Heart right ventricle (tissue), 16 donors: ENCODE measurements at regions not wholly inside any gene's neighbourhood (a gene's known extent, or its start where the extent isn't known, plus 50 kb on each side); places are given as distances from the start of the nearest gene placed in this dataset.

ENCODE experiments used
- ATAC-seq, 8 donors: fragments of 200-7000 bp; cut with Tn5 transposase; one replicate each; pipeline ENCODE4 v1.9.1; 2020; ENCODE audit warnings: mild to moderate bottlenecking in 8 of 8, moderate library complexity in 8 of 8, moderate number of reproducible peaks in 1 of 8
- DNase-seq, 2 donors: peaks; one replicate each; pipeline ENCODE4 v3.0.0-alpha.2; 2020
- H3K27ac ChIP-seq, 10 donors: fragments of 200-600 bp; sonication (generic) in 2 of 10; one replicate each; pipeline versions ENCODE4 v1.5.0 to v1.8.0; 2020 to 2022; ENCODE audit warnings: mild to moderate bottlenecking in 3 of 10
- H3K27me3 ChIP-seq, 7 donors: fragments of 200-600 bp; one replicate each; pipeline ENCODE4 v1.8.0; 2021 to 2022; ENCODE audit warnings: mild to moderate bottlenecking in 2 of 7
- H3K36me3 ChIP-seq, 9 donors: fragments of 200-600 bp; sonication (generic) in 1 of 9; one replicate each; pipeline versions ENCODE4 v1.5.0 to v1.8.0; 2020 to 2022; ENCODE audit warnings: mild to moderate bottlenecking in 2 of 9
- H3K4me1 ChIP-seq, 9 donors: fragments of 200-600 bp; sonication (generic) in 1 of 9; one replicate each; pipeline versions ENCODE4 v1.5.0 to v1.8.0; 2020 to 2022; ENCODE audit warnings: mild to moderate bottlenecking in 4 of 9
- H3K4me3 ChIP-seq, 10 donors: fragments of 200-600 bp; sonication (generic) in 2 of 10; one replicate each; pipeline versions ENCODE4 v1.5.0 to v1.8.0; 2020 to 2022; ENCODE audit warnings: mild to moderate bottlenecking in 7 of 10, moderate library complexity in 2 of 10
- H3K9me3 ChIP-seq, 11 donors: fragments of 200-600 bp in 10 of 11; sonication (generic) in 2 of 11; one replicate each; pipeline versions ENCODE4 v1.5.0 to v1.8.0; 2013 to 2022; ENCODE audit warnings: mild to moderate bottlenecking in 2 of 11, control low read depth in 1 of 11, moderate library complexity in 1 of 11
- whole genome bisulfite sequencing, 2 donors: extraction: QIAGEN DNeasy Blood & Tissue Kit; methylation state at CpG; one replicate each; pipeline ENCODE4 v1.1.7; 2013; ENCODE audit warnings: inconsistent platforms in 1 of 2; 5-methylcytosine and 5-hydroxymethylcytosine counted together
- intact Hi-C, 10 donors: fragments of 100-400 bp; cut with DNase I; formaldehyde crosslinking; loops; one replicate each; pipeline versions ENCODE4 v1.11.1 to v1.14.2; 2022
- TF ChIP-seq, protein P1 (sequence below), 9 donors: fragments of 200-600 bp; sonication (generic) in 2 of 9; IDR thresholded peaks; one replicate each; pipeline versions ENCODE4 v1.5.0 to v1.8.0; 2021 to 2022; ENCODE audit warnings: antibody characterized with exemption in 9 of 9, mild to moderate bottlenecking in 5 of 9, moderate library complexity in 1 of 9
- donor health status: Arrhythmogenic right ventricular cardiomyopathy.
- donor health status: ischemic (EF 13 %, LVEDD 7.1; RV severe dilation, severe dysfunction).
- donor health status: healthy with polysubstance abuse.
- donor health status: DM: no; HTN: yes; CAD: no.
- donor health status: DM: no; HTN: no; CAD: no.
- donor health status: ischemic (EF 25% LVEDD 6.9; RV normal size, moderate dysfunction).
- donor health status: ischemic (EF 25% LVEDD 5.7; RV mildly dilated, moderate dysfunction).
- donor health status: healthy.
- donor health status: DM: yes; HTN: yes; CAD: no.
- donor health status: Ischemic cardiomyopathy.
- donor health status: ischemic (EF 35%, LVEDD 5.7; RV mildly dilated, moderate dysfunction).
- donor health status: nonischemic (EF 11% LVEDD 7.7; RV severe dilation, severe dysfunction).
- donor health status: DM: yes; HTN: yes; CAD: no.
- donor health status: PGD.
- donor health status: ischemic (EF 29% LVEDD 5.4; RV normal size, mild dysfunction).
- donor health status: nonischemic (EF 23%, LVEDD 6.1; RV moderate dilation, normal function).

DNA sequence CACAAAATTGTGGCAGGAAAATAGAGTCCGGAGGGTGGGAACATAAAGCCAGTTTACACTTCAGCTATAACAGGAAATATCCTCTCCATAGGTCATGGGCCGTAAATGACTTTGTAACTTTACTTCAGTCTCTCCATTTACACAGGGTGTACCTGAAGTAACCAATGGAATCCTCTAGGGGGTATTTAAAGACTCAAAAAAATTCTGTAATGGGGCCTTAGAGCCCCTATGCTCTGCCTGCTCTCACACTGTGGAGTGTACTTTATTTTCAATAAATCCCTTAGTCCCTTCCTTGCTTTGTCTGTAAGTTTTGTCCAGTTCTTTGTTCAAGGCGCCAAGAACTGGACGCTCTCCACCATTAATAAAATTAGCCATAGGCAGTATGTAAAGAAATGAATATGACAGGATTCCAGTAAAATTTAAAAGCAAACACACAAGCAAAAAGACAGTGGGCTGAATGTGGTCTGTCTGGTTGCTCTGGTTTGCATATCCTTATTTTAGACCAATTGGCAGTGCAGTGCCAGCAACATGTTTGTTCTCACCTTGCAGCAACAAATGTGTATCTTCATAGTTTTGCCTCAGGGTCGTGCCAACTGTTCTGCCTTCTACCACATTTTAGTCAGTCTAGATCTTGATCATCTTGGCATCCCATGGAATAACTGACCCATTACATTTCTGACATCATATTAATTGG lies 801.5 kb upstream of the SPRY2 start:
- no peak for ATAC-seq
- Histone ChIP-seq H3K4me1 (no peaks in the 10 kb centered on the region), H3K27ac (no peak overlapping the region), H3K36me3 (no peaks in the 10 kb centered on the region), H3K4me3 (no peak overlapping the region), H3K9me3 (no peaks in the 10 kb centered on the region), H3K27me3 (no peaks in the 10 kb centered on the region)
- intact Hi-C loops = no loop called here
- TF ChIP-seq, protein P1, sequence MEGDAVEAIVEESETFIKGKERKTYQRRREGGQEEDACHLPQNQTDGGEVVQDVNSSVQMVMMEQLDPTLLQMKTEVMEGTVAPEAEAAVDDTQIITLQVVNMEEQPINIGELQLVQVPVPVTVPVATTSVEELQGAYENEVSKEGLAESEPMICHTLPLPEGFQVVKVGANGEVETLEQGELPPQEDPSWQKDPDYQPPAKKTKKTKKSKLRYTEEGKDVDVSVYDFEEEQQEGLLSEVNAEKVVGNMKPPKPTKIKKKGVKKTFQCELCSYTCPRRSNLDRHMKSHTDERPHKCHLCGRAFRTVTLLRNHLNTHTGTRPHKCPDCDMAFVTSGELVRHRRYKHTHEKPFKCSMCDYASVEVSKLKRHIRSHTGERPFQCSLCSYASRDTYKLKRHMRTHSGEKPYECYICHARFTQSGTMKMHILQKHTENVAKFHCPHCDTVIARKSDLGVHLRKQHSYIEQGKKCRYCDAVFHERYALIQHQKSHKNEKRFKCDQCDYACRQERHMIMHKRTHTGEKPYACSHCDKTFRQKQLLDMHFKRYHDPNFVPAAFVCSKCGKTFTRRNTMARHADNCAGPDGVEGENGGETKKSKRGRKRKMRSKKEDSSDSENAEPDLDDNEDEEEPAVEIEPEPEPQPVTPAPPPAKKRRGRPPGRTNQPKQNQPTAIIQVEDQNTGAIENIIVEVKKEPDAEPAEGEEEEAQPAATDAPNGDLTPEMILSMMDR (IDR thresholded peaks at IDR 0.05) = no peak
- WGBS, 2 donors = 82 to 84% methylated on average over 5 of the region's 5 CpGs
- DNase-seq = no peak

DNA sequence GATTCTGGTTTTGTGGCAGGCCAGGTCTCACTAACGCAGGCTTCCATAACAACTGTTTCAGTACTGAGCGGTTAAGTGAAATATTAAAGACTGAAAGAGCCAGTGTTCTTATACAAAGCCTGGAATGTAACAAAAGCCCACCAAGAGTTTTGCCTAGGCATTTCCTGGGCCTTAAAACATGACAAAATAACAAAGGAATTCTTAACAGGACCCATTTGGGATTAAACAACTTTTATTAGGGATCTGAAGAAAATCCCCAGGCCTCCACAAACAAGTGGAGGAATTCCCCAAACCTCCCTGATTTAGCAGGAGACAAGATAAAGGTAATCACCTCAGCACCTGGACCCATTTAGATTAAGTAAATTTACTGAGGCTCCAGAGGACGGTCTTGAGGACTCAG lies 799.7 kb upstream of the SPRY2 start:
- no peak for DNase-seq
- Histone ChIP-seq H3K4me1 (no peaks in the 10 kb centered on the region), H3K9me3 (no peaks in the 10 kb centered on the region), H3K36me3 (no peaks in the 10 kb centered on the region), H3K27me3 (no peaks in the 10 kb centered on the region), H3K4me3 (no peak overlapping the region), H3K27ac (no peak overlapping the region)
- ATAC-seq = no peak
- intact Hi-C loops = no loop called here
- TF ChIP-seq, protein P1 (IDR thresholded peaks at IDR 0.05) = no peak
- WGBS, 2 donors = 70 to 72% methylated on average over 3 of the region's 3 CpGs

DNA sequence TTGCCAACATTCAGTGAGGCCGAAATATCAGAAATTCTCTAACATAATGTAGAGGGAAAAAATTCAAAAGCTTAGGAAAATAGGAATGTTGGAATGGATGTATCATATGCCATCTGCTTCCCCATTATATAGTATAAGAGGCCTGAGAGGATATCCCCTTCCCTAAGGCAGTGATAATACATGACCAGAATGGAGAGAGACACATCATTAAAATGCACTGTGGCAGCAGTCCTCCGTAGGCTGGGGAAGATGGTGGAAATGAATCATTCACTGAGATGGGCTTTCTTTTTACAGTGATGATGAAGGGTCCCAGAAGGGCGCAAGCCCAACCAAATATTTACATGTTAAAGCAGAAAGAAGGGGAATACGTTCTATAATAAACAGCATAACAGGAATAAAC lies 799.1 kb upstream of the SPRY2 start:
- no peaks in the 10 kb centered on the region for H3K36me3 ChIP-seq
- intact Hi-C loops = no loop called here
- H3K9me3 ChIP-seq = no peaks in the 10 kb centered on the region
- no peaks in the 10 kb centered on the region for H3K27me3 ChIP-seq
- no peak for DNase-seq
- TF ChIP-seq, protein P1 (IDR thresholded peaks at IDR 0.05) = no peak
- ATAC-seq = no peak
- H3K4me3 ChIP-seq = no peak overlapping the region
- no peaks in the 10 kb centered on the region for H3K4me1 ChIP-seq
- no peak overlapping the region for H3K27ac ChIP-seq
- 69 to 70% methylated on average over 4 of the region's 4 CpGs for WGBS, 2 donors

DNA sequence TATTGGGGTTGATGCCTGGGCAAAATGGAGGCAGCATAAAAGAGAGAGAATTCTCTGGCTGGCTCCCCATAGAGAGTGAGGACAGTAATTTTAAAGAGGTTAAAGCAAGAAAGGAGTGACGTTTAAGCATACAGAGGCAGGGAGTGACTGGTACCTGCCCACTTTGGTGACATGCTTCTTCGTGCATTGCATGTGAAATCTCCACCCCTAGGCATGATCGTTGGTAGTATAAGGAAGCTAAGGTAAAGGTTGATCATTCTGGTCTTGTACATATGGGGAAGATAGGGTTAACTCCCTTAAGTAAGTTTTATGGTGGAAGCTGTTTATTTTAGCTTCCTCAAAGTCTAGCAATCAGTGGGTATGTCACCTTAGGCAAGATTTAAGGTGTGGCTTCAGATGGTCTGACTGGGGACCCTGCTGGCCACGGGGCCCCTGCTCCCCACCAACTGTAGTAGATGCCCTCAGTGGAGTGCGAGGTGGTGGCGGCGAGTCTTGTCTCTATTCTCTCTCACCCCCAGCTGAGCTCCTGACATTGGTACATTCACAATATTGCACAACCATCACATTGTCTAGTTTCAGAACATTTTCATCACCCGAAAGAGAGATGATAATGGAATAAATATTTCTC lies 797.5 kb upstream of the SPRY2 start:
- WGBS, 2 donors = 83 to 88% methylated on average over 8 of the region's 8 CpGs
- no peaks in the 10 kb centered on the region for H3K9me3 ChIP-seq
- TF ChIP-seq, protein P1 (IDR thresholded peaks at IDR 0.05) = no peak
- ATAC-seq (no peak), DNase-seq (no peak)
- H3K4me1 ChIP-seq = no peaks in the 10 kb centered on the region
- H3K36me3 ChIP-seq = no peaks in the 10 kb centered on the region
- no peak overlapping the region for H3K4me3 ChIP-seq
- no peaks in the 10 kb centered on the region for H3K27me3 ChIP-seq
- H3K27ac ChIP-seq = no peak overlapping the region
- intact Hi-C loops = no loop called here
